Caki2 (cell line): ENCODE measurements at regions not wholly inside any gene's neighbourhood (a gene's known extent, or its start where the extent isn't known, plus 50 kb on each side); places are given as distances from the start of the nearest gene placed in this dataset.

Experiments used
- DNase-seq: peaks from one replicate; pipeline ENCODE4 v3.0.0-alpha.2; 2015; ENCODE audit warnings: low read depth
- in situ Hi-C: cut with HindIII; loops from 2 replicates; pipeline ENCODE4 v1.10.0; 2016; ENCODE audit warnings: low sequenced_read_pairs, low pct_unique_long_range_greater_than_20kb, mixed read lengths

DNA sequence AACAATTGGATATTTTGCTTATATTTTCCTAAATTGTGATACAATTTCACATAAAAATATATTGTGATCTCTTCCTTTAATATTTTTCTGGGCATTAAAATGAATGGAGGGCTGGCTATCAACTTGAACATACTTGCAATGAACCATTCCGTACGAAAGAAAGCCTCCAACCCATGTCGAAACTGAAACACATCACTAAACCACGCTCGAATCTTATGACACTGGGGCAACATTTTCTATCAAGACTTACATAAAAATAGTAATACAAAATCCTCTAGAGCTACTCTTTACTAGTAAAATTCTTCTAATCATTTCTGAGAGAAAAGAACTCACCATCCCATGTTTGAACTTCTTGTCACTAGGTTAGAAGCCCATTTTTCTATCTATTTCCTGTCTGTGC, 132.8 kb upstream of the DOK6 start:
- in situ Hi-C loops, result no loop called here

DNA sequence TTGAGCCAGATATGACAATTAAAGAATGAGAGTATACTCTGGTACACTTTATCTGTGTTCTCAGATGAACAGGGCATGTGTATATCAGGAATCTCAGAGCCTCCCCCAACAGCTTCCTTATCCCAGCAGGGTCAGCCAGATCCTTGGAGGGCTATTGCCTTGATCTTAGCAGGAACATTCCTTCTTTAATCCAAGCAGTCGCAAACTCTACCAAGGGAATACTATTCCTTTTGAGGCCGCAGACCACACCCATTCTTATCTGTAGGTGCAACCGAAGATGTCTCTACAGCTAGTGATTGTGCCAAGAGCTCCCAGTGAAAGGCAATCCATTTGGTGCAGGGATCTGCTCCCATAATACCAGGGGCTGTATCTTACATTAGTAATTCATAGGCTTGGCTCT, 118.3 kb upstream of the DOK6 start:
- DNase-seq, result no peak
- in situ Hi-C loops, result no loop called here

More for the DNA sequence above, 132.8 kb upstream of the DOK6 start:
- DNase-seq, result no peak

DNA sequence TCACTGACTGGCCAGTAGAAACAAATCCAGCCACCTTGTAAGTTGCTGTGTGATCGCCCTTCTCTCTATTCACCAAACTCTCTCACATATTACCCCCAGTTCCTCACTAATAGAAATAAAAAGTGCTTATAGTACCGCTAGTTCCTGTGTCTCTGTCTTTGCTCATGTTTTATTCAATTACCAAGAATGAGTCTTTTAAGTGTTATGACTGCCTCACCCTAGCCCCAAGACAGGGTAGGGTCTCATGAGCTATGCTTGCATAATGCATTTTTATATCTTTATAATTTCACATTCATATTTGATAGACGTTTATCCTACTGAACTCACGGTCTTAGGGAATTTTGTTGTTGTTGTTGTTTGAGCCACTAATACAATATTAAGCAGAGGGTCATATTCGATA, 109.6 kb upstream of the DOK6 start:
- in situ Hi-C loops, result no loop called here
- no peak for DNase-seq

DNA sequence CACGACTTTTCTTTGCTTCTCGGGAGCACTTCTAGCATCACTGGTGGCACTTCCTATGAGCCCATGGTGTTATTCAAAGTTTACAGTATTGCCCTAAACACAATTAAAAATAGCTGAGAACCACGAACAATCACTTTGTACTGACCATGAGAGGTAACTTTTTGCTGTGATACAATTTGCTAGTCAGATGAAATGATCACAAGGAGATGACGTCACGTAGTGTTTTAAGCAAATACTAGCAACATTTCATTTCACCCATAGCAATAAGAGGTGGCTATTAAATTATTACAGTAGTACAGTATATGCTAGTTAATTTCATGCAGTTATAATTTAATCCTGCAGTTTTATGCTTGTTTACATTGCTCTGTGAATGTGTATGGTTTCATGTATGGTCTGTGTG, 108.9 kb upstream of the DOK6 start:
- DNase-seq, result no peak
- in situ Hi-C loops, result no loop called here

DNA sequence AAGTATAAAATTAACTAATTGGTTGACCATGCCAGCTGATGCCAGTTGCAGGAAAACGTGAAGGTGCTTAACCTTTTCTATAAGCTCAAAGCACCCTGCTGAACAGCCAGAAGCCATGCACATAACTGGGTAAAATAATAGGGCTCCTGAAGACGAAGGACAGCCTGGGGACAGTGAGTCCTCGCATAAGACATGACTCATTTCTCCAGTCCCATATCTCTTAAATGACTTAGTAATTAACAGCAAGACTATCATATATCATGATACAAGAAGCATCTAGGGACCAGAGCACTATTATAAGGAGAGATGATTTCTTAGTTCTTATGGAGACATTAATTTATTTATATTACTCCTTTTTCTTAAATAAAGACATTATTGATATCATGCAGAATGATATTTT, 100.5 kb upstream of the DOK6 start:
- in situ Hi-C loops, result no loop called here
- no peak for DNase-seq

DNA sequence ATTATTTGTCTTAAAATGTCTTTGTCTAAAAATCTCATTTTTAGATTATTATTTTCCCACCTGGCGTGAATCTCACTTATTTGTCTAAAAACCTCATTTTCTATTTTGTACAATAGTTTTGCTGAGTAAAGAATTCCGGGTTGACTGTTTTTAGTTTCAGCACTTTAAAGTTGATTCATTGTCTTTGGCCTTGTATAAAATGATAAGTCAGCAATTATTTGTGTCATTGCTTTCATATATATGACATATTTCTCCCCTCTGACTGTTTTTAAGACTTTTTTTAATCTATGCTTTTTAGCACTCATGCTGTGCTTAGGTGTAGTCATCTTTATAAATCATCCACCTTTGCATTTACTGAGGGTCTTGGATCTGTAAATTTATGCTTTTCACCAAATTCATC, 92.1 kb upstream of the DOK6 start:
- in situ Hi-C loops, result no loop called here
- no peak for DNase-seq

DNA sequence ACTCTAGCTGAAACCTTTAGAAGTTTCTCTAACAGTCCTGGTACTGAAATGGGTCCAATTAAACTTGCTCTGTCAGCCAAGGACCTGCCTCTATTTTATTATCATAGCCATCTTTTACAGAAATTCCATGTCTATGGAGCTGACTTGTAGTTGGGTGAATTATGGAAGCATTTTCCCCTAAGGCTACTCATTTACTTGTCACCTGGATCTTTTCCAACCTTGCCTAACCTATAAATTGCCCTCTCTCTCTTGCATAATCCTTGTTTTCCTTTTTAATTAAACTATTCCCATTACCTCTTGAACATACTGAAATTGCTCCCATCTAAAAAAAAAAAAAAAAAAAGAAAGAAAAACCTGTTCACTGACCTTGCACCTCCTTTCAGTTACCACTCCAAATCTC, 74.6 kb upstream of the DOK6 start:
- DNase-seq, result no peak
- in situ Hi-C loops, result no loop called here

DNA sequence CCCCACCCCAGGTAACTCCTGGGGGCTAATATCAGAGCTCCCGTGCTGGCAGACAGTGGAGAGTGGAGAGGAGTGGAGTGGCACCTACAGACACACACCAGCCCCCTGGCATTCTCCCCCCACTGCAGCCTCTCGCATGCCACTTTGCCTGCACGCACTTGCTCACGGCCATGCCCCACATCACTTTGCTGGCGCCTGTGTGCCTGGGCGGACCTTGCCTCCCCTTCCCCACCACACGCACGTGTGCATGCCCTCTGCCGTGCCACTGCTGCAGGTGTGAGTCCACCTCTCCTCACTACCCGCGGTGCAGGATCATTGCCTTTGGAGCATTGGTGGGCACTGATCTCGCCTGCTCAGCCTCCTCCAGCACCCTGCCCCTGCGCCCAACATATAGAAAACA, 72.6 kb upstream of the DOK6 start:
- DNase-seq, result no peak
- in situ Hi-C loops, result no loop called here

DNA sequence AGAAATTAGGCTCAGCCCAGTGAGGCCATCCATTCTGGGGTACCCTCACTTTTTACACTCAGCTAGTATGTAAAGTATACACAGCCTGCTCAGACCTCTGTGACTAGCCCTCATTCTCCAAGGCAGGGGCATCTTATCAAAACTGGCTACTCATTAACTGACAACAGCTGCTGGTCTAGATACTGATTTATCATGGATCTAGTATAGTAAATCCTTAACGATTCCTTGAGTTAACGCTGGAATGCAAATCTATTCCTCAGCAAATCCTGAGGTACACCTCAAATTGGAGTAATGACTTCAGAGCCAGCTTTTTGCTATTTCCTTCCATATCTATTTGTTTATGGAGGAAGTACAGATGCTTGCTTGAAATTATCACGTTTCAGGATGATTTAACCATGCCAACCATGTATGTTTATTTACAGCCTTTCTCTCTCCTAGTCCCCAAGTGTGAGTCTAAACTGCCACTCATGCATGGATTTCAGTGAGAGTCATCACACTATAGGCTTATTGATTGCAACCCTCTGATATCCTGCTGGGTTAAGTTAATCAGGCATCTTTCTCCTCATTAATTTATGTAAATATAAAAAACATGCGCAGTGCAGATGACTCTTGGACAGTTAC, 70.2 kb upstream of the DOK6 start:
- no peak for DNase-seq
- in situ Hi-C loops, result no loop called here

DNA sequence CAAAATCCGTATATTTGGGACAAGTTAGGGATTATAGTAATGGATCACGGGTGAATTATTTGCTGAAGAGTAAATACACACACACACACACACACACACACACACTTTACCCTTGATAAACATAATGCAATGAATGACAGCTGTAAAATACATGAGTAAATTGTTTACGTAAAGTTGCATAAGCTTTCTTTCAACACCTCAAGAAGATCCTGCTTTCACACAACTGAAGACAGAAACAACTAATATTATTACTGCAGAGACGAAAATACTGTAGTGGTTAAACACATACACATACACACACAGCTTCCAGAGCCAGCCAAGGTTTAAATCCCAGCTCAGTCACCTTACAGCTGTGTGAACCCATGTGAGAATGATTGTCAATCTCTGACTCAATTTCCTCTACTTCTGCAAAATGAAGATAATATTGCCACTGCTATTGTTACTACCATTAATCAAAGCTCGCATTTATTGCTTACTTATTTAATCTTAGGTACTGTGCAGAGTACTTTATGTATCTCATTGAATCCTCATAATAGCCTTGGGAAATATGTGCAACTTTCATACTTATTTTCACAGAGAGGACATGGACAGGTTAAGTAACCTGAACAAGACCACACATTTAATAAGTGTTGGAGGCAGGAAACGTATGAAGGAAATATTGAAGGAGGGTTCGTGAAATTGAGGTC, 50.6 kb upstream of the DOK6 start:
- in situ Hi-C loops, result no loop called here
- no peak for DNase-seq
